Fibroblast of the aortic adventitia (primary cell): ENCODE measurements at regions not wholly inside any gene's neighbourhood (a gene's known extent, or its start where the extent isn't known, plus 50 kb on each side); places are given as distances from the start of the nearest gene placed in this dataset.

ENCODE experiments used
- DNase-seq: peaks from one replicate; pipeline ENCODE4 v3.0.0-alpha.2; 2010; ENCODE audit warnings: low read depth
- H3K4me3 ChIP-seq: 2 replicates; pipeline ENCODE4 v1.5.1; 2011; ENCODE audit warnings: low read depth, mild to moderate bottlenecking, control low read depth, low read length, moderate library complexity
- TF ChIP-seq, protein P1 (sequence below): IDR thresholded peaks from 2 replicates; pipeline ENCODE4 v1.5.1; 2011; ENCODE audit warnings: mild to moderate bottlenecking, low read length, control low read depth, inconsistent platforms; ENCODE audit not compliant: insufficient read depth

DNA sequence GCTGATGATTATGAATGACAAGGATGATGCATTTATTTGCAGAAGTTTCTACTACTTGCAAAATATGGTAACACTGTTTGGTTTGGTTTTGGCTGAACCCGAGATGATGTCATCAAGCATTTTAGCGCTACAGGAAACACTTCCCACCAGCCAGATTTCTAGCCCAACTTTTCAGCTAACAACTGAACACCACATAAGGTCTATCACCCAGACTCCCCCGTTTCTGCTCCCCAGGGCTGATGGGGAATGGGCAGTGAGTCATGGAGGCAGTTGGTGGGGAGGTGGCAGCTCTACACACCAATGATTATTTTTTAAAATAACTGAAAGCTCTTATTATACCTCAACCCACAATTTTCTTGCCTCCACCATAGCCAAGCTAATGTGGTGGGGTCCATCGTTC lies 302.9 kb downstream of the CEMIP2 start:
- no peak for DNase-seq
- TF ChIP-seq, protein P1, sequence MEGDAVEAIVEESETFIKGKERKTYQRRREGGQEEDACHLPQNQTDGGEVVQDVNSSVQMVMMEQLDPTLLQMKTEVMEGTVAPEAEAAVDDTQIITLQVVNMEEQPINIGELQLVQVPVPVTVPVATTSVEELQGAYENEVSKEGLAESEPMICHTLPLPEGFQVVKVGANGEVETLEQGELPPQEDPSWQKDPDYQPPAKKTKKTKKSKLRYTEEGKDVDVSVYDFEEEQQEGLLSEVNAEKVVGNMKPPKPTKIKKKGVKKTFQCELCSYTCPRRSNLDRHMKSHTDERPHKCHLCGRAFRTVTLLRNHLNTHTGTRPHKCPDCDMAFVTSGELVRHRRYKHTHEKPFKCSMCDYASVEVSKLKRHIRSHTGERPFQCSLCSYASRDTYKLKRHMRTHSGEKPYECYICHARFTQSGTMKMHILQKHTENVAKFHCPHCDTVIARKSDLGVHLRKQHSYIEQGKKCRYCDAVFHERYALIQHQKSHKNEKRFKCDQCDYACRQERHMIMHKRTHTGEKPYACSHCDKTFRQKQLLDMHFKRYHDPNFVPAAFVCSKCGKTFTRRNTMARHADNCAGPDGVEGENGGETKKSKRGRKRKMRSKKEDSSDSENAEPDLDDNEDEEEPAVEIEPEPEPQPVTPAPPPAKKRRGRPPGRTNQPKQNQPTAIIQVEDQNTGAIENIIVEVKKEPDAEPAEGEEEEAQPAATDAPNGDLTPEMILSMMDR: no peak
- H3K4me3 ChIP-seq: no peak overlapping the region

DNA sequence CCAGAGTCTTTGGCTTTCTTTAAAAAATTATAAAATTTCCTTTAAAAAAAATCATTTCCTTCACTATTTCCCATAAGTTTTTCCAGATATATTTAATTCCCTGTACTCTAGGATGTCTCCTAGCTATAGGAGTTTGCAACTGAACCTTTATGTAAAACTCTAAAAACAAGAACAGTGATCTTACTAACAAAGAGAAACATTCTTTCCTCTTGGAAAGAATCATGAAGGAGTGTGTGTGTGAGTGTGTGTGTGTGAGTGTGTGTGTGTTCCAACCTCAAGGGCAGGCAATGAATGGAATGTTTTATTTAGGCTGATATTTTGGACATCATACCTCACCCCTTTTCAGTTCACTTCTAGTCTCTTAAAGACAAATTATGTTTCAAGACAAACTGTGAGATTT lies 309.2 kb downstream of the CEMIP2 start:
- no peak for DNase-seq
- TF ChIP-seq, protein P1: no peak
- H3K4me3 ChIP-seq: no peak overlapping the region

DNA sequence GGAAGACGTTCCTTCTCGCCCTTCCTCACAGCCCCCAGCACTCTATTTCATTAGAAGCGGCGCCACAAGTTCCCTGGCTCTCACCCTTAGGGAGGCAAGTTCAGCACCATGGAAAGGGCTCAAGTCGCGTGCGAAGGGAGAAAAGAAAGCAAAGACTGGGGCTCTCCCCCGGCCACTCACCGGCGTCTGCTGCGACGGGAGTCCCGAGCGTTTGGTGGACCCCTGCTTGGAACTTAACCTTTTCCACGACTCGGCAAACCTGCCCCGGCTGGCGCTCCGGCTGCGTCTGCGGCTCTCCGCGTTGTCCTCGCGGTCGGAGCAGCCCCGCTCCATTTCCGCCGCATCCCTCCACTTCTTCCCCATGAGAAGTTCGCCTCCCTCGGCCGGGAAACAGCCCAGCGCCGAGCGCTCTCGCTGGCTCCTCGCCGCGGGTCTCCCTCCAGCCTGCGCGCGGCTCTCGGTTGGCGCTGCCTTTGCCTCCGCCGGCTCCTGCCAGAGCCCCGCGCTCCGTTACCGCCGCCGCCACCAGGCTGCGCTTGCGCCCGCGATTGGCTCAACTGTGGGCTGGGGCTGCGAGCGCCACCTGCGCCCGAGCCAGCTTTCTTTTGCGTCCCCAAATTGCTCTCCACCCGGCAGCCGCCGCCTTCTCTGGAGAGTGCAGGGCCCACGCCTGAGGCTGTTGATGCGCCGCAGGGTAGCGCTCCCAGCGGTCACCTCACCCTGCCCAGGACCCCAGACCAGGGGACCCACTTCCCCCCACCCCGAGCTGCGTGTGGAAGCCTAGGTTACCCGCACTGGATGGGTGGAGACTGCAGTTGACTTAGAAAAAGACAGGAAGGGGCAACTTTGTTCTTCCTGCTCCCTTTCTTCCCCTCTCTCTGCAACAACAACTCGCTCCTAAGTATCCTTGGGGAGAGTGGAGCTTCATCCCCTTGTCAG lies 321.6 kb downstream of the CEMIP2 start:
- peak; percentile 48 for DNase-seq
- peak overlapping the region; percentile 59 for H3K4me3 ChIP-seq
- TF ChIP-seq, protein P1: no peak

DNA sequence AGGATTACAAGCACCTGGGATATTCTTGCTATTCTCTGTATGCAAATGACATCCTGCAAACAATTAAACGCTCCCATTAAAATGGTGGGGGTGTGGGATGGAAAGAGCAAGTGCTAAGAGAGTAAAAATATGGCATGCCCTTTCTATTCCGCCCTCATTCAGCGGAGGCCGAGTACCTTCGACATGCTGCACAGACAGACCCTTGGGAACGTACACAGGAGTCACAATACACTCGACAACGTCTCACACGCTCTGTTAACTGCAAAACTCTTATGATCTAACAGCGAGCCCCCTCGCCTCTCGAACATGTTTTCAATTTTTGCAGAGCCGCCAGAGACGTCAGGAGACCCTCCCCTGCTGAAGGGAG lies 322.2 kb downstream of the CEMIP2 start:
- TF ChIP-seq, protein P1: no peak
- H3K4me3 ChIP-seq: no peak overlapping the region
- DNase-seq: no peak

DNA sequence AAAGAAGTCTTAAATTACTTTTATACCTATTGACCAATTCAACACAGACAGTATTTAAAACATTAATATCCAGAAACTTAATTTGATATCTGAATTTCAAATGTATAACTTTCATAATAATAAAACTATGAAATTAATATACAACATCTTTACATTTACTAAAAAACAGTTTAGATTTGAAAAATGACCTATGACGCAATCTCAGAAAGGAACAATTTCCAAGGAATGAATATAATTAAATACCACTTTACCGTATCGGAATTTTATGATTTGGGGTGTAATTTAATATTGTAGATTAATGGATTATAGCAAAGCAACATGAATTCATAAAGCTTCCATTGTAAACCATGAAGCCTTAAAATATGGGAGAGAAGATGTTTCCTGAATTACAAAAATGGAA lies 321.5 kb upstream of the TRPM3 start:
- TF ChIP-seq, protein P1: no peak
- H3K4me3 ChIP-seq: no peak overlapping the region
- DNase-seq: no peak

DNA sequence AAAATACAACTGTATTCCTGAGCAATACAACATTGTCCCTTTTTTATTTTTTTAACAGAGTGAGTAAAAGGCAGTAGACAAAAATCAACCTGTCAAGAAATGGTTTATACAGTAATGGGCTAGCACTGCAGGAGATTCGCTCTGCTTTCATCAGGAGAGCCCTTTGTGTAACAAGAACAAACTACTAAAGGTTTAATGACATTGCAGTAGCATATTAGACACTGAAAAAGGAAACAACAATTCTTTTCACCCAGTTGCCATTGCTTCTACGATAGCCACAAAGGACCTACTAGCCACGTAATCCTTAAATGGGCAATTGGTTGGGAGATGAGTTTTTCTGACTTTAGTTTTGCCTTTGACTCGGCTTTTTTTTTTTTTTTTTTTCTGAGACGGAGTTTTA lies 319.8 kb upstream of the TRPM3 start:
- no peak overlapping the region for H3K4me3 ChIP-seq
- TF ChIP-seq, protein P1: no peak
- DNase-seq: no peak
